A673 (cell line): ENCODE measurements at regions not wholly inside any gene's neighbourhood (a gene's known extent, or its start where the extent isn't known, plus 50 kb on each side); places are given as distances from the start of the nearest gene placed in this dataset.

ENCODE experiments used
- CTCF ChIP-seq: fragments of 300-800, 200-600 bp; sonication (generic); conservative IDR thresholded peaks from 2 replicates; pipeline ENCODE4 v1.5.1; 2017; ENCODE audit warnings: low read depth, mild to moderate bottlenecking, antibody characterized with exemption, low read length, moderate library complexity, mixed read lengths
- EZH2 ChIP-seq: fragments of 200-600 bp; sonication (generic); IDR thresholded peaks from 2 replicates; pipeline ENCODE4 v1.6.1; 2017; ENCODE audit warnings: borderline replicate concordance, low read depth, mild to moderate bottlenecking, mixed read lengths, antibody characterized with exemption, low read length; ENCODE audit not compliant: poor library complexity, severe bottlenecking

DNA sequence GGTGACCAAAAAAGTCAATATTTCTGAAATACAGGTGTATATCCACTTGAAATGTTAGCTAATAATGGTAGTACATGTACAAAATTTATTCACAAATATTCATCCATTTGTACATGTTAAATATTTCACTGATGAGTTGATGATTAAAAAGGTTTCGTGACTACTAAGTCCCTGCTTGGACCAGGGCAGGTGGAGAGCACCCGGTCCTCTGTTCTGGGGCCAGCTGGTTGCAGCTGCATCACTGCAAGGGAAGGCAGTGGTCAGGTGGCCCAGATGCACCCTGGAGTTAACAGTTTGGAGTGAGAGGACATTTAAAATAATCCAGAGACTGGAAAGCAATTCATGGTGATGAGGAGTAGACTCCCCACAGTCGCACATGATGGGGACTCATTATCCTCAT lies 141.2 kb downstream of the ZBTB18 start:
- no peak for TF ChIP-seq EZH2
- no peak for TF ChIP-seq CTCF
